Umbilical cord (tissue), 1 donor: ENCODE measurements at regions not wholly inside any gene's neighbourhood (a gene's known extent, or its start where the extent isn't known, plus 50 kb on each side); places are given as distances from the start of the nearest gene placed in this dataset.
"Not testable (repeated sequence)": the region's sequence is repeated elsewhere in the genome, so short reads cannot be mapped to it uniquely, and the experiment has no call there.

Experiments used
- DNase-seq: peaks from one replicate; pipeline ENCODE4 v3.0.0-alpha.2; 2015; ENCODE audit warnings: low spot score

GRCh38 chr14:83282706-83283105 is 1749.1 kb upstream of the SEL1L start:
- DNase-seq, result no peak

- DNase-seq, result no peak
Measured at GRCh38 chr14:83287300-83287699, 1753.6 kb upstream of the SEL1L start.

- DNase-seq, result no peak
Measured at GRCh38 chr14:83289390-83289789, 1755.7 kb upstream of the SEL1L start.

DNA sequence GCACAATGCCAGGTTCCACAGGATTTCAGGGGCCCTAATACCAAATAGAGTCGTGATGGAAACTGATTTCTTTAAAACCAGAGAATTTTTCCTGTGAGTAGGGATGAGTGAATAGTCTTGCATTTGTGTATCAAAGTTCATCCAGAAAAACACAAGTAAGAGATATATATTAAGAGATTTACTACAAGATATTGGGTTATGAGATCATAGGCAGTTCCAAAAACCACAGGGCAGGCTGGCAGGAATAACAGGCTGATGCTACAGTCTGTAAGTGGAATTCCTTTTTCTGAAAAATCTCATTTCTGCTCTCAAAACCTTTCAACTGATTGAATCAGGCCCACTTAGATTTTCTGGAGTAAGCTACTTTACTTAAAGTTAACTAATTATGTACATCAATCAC is 1756.2 kb upstream of the SEL1L start:
- peak; percentile 55 for DNase-seq

DNA sequence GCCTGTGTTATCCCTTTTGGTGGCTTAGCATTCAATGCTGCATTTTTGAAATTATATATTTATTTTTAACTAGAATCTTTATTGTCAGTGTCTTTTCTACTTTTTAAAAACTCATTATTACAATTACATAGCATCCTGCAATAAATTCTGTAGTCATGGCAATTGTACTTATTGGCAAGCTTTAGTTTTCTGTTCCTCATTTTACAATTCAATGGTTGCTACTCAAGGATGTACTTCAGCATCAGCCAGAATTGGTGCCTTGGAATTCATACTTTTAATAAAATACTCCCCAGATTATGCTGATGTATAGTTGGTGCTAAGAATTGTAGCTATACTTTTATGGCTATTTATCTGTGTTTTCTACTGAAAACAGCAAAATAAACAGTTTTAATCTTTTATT is 1756.8 kb upstream of the SEL1L start:
- no peak for DNase-seq

GRCh38 chr14:83291714-83292113 is 1758.1 kb upstream of the SEL1L start:
- no peak for DNase-seq

- peak; percentile 63 for DNase-seq
Measured at GRCh38 chr14:83294941-83295340, 1761.3 kb upstream of the SEL1L start.

DNA sequence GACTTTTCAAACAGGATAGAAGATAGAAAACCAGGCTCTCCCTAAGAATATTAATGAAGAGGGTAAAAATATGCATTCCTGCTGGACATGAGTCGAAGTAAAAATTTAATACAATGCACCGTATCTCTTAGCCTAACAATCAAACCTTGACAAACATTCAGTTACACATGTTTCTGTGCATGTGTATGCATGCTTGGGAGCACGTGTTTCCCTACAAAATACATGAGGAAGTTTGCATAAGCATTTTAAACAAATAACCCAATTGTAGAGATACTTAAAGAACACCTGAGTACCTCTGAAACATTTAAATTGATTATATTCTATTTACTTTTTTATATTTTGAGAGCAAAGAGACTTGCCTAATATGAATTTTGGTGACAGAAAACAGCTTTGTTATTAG is 1763.7 kb upstream of the SEL1L start:
- DNase-seq, result no peak

- not testable (repeated sequence) for DNase-seq
Measured at GRCh38 chr14:83298016-83298415, 1764.4 kb upstream of the SEL1L start.

- DNase-seq, result peak; percentile 77
Measured at GRCh38 chr14:83300476-83301064, 1766.9 kb upstream of the SEL1L start.

- no peak for DNase-seq
Measured at GRCh38 chr14:83301791-83302190, 1768.1 kb upstream of the SEL1L start.

DNA sequence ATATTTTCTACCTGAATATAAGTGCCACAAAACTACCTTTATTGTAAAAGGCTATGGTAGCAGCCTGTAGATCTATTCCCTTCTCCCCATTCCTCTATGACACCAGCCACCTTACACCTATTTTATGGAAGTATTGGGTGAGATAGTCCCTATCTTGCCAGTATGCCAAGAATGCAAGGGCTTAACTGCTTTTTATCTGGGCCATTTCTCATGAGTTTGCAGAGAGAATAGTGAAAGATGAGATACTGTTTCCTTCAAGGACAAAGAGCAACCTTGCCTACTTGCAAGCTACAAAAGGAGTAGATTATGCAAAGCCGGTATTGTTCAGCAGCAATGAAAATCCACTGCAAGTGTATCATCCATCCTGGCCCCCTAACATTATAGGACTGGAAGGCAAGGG is 1775.6 kb upstream of the SEL1L start:
- DNase-seq, result no peak

DNA sequence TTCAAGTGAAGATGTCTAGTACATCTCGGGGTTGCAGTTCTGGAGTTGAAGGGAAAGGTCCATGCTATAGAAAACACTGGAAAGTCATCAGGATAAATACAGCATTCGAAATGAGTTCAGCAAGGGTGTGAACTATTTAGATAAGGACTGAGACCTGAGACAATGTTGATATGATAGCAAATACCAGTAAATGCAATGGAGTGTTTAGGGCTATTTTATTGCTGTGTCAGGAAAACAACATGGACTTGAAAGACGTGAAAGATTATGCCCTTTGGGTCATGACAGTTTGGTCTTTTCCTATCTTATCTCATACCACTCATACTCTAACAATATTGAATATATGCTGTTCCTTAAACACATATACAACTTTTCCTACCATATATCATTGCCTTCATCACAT is 1776.2 kb upstream of the SEL1L start:
- DNase-seq, result no peak

- DNase-seq, result no peak
Measured at GRCh38 chr14:83312511-83312910, 1778.9 kb upstream of the SEL1L start.

- no peak for DNase-seq
Measured at GRCh38 chr14:83314764-83315163, 1781.1 kb upstream of the SEL1L start.

GRCh38 chr14:83316356-83316755 is 1782.7 kb upstream of the SEL1L start:
- no peak for DNase-seq

DNA sequence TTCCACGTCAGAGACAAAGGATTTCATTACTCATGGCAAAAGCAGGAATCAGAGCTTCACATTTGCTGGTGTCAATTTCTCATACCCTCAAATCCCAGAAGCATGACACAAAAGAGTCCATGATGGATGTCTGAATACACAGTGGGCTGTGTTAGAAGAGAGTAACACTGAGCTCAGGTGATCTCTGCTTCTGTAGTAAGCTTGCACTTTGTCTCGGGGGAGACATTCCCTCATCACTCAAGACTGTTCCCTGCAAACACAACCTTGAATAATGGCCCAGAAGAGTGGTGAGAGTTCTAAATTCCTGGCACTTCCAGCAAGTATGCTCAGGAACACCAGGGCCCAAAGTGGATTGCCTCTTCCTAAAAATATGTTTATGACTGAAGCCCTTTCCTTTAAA is 1787.2 kb upstream of the SEL1L start:
- no peak for DNase-seq

GRCh38 chr14:83331513-83331912 is 1797.9 kb upstream of the SEL1L start:
- no peak for DNase-seq

DNA sequence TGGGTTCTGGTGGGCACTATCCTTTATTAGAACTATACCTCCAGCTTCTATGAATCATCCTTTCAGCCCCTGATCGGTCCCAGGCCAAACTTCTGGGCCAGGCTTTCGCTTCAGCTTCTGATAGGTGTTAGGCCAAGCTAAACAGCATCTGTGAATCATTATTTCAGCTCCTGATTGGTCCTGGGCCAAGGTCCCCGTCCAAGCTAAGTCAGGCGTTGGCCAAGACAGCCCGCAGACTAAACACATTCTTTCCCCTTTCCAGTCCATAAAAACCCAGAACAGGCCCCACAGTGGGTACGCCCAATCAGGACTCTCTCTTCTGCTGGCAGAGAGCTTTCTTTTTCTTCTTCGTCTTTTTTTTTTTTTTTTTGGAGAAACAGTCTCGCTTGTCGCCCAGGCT is 1808.9 kb upstream of the SEL1L start:
- no peak for DNase-seq

DNA sequence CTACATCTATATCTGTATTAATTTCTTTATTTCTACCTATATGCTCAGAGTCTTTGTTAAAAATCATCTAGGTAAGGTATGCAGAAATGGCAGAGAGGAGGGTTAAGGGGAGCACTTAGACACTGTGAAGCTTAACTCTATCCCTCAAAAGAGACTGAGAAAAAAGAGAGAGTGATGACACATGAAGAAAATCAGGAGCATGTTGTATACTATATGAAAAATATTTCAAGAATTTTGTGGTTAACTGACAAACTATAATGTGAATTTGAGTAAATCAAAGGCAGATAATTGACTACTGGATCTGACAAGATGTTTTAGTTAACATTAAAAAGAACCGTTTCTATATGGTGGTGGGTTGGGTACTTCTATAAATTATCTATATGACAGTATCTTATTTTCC is 1814.2 kb upstream of the SEL1L start:
- no peak for DNase-seq

DNA sequence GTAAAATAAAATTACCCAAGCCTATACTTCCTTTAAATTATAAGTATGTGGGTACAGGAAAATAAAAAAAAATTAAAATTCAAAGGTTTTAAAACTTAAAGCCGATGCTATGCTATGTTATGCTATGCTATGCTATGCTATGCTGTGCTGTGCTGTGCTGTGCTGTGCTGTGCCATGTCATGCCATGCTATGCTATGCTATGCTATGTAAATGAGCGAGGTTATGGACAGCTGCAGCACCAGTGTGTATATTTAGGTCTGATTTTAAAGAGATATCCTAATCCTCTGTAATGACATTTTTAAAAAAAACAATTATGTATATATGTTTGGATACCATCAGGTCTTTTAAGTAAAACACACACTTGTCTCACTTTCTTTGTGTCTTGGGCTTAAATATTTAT is 1822.0 kb upstream of the SEL1L start:
- DNase-seq, result no peak

DNA sequence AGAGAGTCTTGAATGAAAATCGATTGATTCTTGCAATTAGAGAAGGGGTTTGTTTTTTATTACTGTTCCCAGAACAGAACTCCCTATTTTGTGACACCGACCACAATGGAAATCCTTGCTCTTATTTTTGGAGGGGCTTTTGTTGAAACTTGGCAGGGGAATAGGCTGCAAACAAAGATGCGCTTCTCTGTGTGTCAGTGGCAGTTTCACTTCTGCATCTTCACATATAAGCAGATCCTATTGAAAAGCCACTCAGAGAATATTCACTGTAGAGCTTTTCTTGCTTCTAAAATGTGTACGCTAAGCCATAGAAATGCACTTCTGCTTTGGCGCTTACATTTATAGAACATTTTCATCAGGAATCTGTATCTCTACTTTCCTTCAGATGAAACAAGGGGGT is 1822.4 kb upstream of the SEL1L start:
- no peak for DNase-seq

GRCh38 chr14:83372271-83372670 is 1838.6 kb upstream of the SEL1L start:
- no peak for DNase-seq

- DNase-seq, result peak; percentile 93
Measured at GRCh38 chr14:83379436-83379835, 1845.8 kb upstream of the SEL1L start.
